ENCODE measurements at regions not wholly inside any gene's neighbourhood (a gene's known extent, or its start where the extent isn't known, plus 50 kb on each side); places are given as distances from the start of the nearest gene placed in this dataset.
"Not testable (repeated sequence)": the region's sequence is repeated elsewhere in the genome, so short reads cannot be mapped to it uniquely, and the experiment has no call there.

DNA sequence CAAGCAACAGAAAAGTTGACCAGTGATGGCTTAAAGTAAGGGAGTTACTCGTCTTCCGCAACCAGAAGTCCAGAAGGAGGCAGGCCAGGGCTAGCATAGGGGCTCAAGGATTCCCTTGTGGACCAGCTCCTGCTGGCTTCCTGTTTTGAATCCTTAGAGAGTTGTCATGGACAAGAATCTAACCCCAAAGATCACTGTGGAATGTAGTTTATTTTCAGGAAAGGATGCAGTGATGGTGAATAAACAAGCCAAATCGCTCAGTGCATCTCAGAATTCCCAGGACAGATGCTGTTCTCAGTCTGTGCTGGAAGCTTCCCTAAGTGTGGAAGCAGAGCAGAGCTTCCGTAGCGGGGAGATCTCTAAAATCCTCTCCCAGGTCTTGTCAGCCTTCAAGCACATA is 311.3 kb downstream of the C12orf75 start:
- no peak for DNase-seq (ENCODE audit: low read depth)

DNA sequence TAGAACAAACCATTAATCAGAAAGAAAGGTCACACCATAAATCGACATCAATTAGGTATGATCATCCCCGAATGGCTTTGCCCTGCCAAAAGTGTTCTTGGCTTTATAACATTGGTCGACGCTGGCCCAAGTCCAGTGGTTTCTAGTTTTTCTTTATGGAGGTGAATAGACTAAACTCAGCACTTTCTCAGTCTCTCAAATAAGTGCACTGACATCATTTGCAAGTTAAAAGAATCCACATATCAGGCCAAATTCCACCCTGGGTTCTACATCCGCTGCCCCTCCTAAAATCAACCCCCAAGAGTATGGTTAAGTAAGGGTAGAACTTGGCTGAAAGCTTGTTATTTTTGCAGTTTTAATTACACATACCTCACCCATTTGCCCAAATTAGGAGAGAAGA is 314.3 kb downstream of the C12orf75 start:
- DNase-seq (ENCODE audit: low read depth): no peak

DNA sequence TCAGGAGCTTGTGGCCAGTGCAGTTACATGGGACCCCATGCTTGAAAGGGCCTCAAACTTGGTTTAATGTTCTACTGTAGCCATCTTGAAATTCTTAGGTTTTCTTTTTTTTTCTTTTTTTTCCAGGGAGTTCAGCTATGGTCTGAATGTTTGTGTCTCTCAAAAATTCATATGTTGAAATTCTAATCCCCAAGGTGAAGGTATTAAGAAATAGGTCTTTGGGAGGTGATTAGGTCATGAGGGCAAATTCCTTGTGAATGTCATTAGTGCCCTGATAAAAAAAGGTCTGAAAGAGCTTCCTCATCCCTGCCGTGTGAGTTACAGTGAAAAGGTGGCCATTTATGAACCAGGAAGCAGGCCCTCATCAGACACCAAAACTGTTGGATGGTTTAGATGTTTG is 324.1 kb downstream of the C12orf75 start:
- no peak for DNase-seq (ENCODE audit: low read depth)

DNA sequence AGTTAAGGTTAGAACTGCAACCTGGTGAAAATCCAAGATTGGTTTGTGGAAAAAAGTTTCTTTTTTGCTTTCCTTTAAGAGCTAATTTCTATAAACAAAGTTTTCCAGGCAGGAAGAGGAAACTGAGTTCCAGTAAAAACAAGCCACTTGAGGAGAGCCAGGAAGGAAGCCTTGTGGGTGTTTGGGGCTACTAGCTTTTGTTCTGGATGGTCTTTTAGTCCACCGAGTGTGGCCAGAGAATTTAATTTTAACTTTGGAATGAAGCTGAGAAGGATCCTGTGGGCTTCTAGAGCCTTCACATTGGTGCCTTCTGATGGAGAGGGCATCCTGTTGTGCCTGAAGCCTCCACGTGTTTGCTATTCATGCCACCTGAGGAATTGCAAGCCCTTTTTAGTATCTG is 327.9 kb downstream of the C12orf75 start:
- DNase-seq (ENCODE audit: low read depth): no peak

DNA sequence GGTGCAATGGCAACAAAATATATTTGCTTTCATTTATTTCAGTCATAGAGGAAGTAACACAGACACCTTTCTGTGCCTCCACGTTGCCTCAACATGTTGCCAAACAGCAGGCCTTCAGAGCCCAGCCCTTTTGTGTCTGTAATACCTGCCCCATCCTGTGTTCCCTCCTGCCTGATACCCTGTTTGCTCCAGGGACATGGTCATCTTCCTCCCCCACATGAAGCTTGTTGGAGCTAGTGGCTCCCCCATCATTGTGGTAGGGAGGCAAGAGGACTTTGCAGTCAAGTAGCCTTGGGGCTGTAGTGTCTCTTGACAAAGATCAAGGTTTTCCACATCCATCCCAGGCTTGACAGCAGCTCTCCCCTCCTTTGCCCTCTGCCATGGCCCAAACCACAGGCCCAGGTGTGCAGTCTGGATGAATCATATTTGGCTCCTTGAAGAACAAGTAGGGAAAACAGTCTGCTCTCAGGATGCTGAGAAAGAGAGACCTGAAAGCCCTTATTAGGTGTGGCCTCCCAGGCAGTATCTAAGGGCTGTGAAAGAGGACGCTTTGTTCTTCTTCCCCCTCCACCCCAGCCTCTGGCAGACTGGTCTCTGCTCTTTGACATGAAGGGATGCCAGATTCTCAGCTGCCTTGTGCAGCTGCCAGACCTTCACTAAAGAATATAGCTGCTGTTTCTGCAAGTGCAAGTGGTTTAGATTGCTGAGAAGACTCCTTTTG is 329.0 kb downstream of the C12orf75 start:
- DNase-seq (ENCODE audit: low read depth): peak; percentile 73

DNA sequence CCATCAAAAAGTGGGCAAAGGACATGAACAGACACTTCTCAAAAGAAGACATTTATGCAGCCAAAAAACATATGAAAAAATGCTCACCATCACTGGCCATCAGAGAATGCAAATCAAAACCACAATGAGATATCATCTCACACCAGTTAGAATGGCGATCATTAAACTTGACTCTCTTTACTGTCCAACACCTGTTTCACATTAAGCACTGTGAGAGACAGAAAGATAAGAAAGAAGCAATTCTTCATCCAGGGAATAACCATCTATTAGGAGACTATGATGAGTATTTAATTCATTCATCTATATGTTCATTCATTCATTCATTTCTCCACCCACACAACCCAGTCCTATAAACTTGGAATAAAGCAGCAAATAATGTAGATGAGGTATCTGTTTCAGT is 334.3 kb downstream of the C12orf75 start:
- DNase-seq (ENCODE audit: low read depth): peak; percentile 57

DNA sequence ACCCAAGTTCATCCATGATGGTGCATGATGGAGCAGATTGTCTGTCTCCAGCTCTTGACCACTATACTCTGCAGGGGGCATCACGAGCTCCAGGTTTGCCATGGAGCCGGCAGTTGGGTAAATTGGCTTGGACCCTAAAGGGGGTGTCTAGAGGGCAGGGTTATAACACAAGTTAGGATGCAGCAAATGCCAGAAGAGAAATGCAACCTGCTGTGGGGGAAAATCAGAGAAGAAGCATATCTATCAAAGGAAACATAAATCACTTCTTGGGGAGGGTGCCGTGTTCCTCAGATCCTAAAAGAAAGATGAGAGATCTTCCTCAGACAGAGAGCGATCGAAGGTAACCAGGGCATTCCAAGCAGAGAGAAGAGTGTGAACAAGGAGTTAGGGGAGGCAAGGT is 334.9 kb downstream of the C12orf75 start:
- DNase-seq (ENCODE audit: low read depth): no peak

DNA sequence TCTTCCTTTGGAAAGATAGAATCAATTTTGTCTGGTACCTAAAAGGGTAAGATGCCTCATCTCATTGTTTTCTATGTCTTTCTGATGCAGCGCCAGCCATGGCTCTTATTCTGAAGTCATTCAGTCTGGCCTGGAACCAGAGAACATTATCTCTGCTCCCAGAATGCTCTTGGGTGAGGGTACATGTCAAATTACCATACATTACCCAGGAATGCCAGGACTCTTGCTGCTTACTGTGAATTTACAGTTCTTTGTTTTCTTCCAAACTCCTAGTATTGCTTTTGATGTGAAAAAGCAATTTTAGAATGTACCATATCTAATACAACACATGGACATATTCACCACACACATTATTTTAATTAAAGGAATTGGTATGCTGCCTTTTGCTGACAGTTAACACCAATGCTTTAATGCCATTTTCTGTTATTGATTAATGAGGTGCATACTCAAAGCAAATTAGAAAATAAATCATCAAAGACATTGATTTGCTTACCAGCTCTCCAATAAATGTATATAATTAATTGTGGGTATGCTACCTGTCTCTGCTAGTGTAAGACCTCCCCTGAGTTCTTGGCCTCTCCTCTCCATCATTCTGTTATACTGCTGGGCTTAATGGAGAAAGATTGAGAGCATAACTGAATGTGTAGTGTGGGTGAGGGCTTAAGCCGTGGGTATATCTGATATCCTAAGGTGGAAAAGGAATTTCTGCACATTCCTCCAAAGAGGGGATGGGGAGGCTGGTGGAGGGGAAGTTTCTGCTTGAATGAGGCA is 337.7 kb downstream of the C12orf75 start:
- DNase-seq (ENCODE audit: low read depth): no peak

DNA sequence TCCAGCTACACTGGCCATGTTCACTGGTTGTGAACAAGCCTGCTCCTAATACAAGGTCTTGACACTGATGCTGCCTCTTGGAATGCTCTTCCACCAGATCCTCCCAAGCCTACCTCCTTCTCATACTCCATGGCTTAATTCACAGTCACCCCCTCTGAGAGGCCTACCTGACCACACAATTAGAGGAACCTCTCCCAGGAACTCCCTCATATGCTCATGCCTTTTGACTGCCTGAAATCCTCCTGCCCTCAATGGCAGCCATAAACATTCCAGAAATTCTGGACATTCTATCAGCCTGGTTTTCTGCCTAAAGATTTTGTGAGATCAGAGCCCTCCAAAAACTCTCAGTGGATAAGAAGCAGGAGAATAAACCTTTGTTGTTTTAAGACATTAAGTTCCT is 340.2 kb downstream of the C12orf75 start:
- DNase-seq (ENCODE audit: low read depth): no peak

DNA sequence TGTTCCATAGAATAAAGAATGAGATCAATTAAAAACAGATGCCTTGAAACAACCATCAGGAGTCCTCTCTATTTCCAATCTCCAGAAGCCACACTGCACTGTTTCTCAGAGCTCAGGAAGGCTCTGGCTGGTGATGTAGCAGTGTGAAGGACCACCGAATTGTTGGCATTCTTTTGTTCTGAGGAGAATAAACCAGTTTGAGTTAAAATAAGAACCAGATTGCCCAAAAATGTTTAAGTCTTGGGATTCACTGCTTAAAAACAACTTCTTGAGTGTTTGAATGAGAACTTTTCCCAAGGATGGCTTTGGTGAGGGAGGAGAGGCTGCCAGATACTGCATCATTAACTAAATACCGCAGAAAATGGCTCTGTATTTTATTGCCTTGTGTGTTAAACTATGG is 341.2 kb downstream of the C12orf75 start:
- DNase-seq (ENCODE audit: low read depth): no peak

DNA sequence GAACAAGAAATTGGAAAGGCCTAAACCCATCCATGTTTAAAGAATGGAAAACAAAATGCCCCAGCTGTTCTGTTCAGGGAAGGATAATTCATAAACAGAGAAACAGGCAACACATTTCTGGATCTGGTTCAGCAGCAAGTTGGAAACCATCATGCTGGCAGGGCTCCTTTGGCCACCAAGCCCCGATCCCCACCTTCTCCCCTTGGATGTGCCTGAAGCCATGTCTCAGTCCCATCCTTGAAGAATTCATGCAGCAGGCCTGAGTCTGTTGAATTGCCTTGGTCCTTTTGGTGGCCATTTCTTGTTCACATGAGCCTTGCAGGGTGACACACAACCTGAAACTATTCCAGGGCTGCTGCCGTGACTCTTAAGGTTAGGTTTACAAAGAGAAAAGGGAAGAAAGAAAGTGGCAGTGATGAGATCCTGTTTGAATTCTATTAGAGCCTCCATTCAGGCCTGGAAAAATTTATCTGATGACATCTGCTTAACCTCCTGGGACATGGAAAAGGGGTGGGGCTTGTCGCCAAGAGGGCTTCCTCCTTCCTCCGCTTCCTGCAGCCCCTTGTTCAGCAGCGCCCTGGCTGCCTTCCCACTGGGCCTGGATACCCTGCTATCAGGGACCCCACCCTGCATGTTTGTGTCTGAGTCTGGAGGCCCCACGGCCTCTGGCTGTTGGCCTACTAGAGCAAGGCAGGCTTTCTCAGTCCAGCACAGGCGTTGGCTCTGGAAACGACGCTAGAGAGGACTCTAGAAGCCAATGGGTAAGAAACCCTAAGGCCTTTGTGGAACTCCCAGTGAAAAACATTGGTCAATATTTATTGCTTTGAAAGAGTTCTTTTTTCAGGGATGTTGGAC is 341.9 kb downstream of the C12orf75 start:
- DNase-seq (ENCODE audit: low read depth): no peak

DNA sequence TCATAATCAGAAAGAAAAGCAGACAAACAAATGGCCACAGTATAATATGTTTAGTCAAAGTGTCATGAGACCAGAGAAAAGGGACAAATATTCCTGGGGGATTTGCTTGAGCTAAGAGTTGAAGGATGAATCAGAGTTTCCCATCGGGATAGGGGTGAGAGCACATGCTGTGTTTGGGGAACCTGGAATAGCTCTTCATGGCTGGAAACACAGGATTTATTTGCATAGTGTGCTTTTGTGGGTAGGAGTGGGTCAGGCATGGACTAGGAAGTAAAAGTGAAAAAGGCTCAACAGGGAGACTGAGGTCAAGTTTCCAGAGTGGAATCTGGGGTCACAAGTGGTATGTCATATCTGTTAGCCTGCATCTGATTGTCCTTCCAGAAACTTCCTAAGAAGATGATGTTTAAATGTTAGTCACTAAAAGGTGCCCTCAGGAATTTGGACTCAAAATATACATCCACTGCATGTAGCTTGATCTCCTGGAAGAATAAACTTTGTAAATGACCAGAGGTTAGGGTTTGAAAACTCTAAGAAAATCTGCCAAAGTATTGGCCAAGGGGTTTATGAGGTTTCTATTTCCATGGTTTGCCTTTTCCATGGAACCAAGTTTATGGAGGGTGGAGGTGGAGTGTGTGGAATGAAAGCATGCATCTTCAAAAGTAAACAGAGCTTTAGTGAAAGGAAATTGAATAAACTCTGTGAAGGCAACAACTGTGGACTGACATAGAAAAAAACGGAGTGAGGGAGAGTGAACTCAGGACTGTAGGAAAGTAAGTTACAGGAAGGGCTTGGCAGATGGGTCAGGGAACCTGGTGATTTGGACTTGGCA is 344.6 kb downstream of the C12orf75 start:
- DNase-seq (ENCODE audit: low read depth): no peak

DNA sequence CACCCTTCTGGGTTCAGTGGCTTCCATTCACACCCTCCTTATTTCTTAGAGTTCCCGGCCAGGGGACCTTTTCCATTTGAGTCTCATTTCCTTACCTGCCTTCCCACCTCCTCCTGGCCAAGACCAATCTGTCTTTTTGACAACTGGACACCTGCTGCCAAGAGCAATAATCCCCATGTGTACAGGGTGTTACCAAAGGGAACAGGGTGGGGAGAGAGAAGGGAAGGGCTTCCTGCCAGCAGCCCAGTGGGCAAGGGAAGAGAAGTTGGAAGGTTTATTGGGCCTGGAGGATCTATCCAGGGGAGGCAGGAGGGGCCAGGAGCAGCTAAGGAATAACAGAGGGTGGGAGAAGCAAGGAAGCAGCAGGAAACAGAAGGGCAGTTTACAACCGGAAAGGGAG is 346.2 kb downstream of the C12orf75 start:
- DNase-seq (ENCODE audit: low read depth): no peak

DNA sequence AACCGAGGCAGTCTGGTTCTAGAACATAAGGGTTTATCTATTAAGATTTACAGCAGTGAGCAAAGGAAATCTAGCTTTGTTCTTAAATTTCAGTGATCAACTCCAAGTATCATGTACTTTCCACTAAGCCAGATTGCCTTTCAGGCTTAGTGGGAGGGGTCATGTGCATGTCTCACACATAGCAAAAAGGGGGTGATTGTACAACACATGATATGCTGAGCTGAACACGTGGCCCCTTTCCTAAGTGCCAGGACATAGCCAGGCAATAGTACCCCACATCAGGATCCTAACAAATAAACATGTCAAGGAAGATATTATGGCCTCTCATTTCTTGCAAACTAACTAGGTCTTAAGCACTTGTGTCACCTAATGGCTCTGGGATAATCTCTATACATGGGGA is 347.2 kb downstream of the C12orf75 start:
- DNase-seq (ENCODE audit: low read depth): no peak

DNA sequence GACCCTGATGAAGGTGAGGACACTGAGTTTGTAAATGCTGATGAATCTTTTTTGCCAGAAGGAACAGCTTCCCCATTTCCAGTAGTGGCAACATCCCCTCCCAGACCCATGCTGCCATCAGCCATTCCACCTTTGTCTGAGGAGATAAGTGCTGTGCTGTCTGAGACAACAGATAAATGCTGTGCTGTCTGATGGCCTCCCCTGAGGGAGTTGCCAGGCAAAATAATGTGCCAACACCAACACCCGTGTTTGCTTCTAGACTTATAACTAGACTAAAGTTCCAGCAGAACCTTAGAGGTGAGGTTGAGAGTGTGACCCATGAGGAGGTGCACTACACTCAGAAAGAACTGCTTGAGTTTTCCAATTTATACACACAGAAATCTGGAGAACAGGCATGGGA is 349.5 kb downstream of the C12orf75 start:
- DNase-seq (ENCODE audit: low read depth): no peak

DNA sequence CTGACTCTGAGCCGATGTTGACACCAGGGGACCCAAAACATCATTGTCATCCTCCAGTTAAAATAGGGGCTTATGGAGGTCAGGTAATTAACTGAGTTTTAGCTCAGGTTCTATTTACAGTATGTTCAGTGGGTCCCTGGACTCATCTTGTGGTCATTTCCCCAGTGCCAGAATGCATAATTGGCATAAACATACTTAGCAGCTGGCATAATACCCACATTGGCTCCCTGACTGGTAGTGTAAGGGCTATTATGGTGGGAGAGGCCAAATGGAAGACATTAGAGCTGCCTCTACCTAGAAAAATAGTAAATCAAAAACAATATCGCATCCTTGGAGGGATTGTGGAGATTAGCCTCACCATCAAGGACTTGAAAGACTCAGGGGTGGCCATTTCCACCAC is 350.9 kb downstream of the C12orf75 start:
- DNase-seq (ENCODE audit: low read depth): no peak

DNA sequence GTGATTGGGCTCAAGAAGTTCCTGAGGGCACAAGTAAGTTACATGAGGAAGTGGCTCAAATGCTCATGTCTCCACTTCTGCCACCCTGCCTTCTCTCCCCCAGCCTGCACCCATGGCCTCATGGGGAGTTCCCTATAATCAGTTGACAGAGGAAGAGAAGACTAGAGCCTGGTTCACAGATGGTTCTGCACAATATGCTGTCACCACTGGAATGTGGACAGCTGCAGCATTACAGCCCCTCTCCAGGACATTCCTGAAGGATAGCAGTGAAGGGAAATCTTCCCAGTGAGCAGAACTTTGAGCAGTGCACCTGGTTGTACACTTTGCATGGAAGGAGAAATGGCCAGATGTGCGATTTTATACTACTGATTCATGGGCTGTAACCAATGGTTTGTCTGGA is 352.3 kb downstream of the C12orf75 start:
- not testable (repeated sequence) for DNase-seq (ENCODE audit: low read depth)

DNA sequence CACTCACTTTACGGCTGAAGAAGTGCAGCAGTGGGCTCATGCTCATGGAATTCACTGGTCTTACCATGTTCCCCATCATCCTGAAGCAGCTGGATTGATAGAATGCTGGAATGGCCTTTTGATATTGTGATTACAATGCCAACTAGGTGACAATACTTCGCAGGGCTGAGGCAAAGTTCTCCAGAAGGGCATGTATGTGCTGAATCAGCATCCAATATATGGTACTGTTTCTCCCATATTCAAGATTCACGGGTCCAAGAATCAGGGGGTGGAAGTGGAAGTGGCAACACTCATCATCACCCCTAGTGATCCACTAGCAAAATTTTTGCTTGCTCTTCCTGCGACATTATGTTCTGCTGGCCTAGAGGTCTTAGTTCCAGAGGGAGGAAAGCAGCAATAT is 353.3 kb downstream of the C12orf75 start:
- DNase-seq (ENCODE audit: low read depth): not testable (repeated sequence)

DNA sequence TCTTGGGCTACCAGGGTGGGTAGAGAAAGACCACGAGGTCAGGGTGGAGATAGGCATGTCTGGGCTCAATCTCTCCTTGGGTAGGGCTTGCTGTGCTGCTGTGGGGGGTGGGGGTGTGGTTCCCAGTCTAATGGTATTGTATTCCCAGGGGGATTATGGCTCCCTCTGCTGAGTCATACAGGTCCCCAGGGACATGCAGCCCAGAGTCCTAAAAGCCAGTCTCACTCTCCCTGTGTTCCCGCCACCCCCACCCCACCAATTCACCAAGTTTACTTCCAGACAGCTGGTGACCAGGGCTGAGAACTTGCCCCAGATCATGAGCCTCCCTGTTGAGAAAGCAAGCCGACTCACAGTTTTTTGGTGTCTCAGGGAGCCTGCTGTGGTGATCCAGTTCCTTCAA is 367.6 kb downstream of the C12orf75 start:
- peak; percentile 19 for DNase-seq (ENCODE audit: low read depth)

DNA sequence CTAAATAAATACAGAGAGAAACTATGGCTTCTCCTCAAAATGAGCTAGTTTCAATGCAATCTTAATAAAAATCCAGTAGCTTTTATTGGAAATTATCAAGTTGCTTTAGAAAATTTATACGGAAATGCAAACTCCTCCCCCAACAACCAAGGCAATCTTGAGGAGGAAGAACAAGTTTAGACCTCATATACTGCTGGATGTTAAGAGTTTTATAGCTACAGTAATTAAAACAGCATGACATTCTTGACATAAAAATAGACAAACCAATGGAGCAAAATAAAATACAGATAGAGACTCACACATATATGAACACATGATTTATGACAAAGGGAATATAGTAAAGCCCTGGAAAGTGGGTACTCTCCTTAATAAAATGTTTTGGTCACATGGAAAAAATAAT is 368.7 kb downstream of the C12orf75 start:
- no peak for DNase-seq (ENCODE audit: low read depth)

DNA sequence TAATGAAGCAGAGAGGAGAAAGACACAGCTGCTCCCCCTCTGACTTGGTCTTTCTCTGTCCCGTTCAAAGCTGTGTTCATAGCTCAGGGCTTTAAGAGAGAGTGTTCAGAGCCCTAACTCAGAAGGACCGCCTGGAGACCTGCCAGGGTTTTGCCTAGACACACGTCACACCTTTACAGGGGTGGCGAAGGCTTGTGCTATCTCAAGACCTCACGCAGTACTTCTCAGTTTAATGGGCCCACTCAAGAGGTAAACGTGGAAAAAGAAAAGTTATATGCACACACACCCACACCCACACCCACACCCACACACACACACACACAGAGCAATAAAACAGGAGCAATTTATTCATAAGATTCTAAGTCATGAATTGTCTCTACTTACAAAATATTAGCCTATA is 374.3 kb downstream of the C12orf75 start:
- no peak for DNase-seq (ENCODE audit: low read depth)

DNA sequence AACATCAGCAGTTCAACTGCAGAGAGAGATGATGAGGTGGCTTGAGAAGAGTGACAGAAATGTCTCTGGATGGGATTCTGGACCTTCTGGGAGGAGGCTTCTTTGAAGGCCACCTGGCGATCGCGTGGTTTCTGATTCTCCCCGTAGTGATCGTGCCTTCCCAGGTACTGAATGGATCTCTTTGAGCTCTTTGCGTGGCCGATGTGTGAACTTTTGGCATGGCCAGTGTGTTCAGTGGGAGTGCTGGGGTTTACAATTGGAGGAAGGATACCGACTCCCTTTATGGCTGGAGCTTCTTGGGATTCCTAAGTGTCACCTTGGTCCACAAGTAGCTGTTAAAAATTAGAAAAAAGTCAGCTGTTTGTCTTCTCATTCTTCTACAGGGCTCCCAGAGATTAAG is 374.7 kb downstream of the C12orf75 start:
- no peak for DNase-seq (ENCODE audit: low read depth)
